ENCODE measurements at regions not wholly inside any gene's neighbourhood (a gene's known extent, or its start where the extent isn't known, plus 50 kb on each side); places are given as distances from the start of the nearest gene placed in this dataset.

DNA sequence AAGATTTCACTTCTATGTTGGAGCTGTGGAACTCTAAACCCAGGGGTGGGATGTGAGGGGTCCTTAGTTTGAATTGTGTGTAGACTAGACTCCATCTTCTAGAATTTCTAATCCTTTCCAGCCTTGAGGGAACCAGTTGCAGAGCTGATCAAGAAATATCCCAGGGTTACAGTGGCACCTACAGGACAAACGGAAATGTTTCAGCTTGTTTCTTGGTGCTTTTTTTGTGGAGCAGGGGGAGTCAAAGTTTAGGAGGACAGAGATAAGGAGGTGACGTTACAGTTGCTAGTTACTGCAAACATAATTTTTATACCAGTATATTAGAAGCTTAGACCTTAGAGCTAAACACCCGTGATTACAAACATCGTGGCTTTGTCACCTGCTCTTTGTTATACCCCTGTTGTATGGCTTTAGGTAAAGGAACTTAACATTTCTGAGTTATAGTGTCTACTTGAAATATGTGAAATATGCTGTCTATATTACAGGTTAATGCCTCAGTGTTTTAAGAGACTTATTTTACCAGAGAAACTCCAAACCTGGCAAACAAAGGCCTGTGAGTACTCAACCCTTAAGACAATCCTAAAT lies 84.5 kb upstream of the DYNC1I1 start:
- TF ChIP-seq POLR2A (IDR thresholded peaks at IDR 0.05; ENCODE audit: low read depth, low read length) (no peak), SPI1 (IDR thresholded peaks at IDR 0.05; ENCODE audit: low read depth, low read length) (no peak)
